ENCODE measurements at regions not wholly inside any gene's neighbourhood (a gene's known extent, or its start where the extent isn't known, plus 50 kb on each side); places are given as distances from the start of the nearest gene placed in this dataset.

DNA sequence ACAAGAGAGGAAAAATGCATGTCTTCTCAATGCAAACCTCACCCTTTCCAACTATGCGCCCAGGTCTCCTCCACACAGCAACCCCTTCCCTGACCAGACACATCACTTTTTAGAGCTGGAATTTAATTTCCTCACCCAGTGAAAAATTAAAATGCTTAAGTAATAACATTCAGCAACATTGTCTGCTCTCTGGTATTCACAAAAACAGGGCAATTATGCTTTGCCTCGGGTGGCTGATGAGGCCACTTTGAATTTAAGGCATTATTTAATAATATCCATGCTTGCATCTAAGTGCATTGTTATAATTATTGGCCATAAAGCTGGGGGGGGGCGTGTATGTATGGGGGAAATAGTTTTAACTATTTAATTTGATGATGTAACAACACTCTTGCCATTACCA is 777.8 kb upstream of the NRSN1 start:
- TF ChIP-seq EZH2 (IDR thresholded peaks at IDR 0.05; ENCODE audit: borderline replicate concordance) (no peak), EZH2phosphoT487 (IDR thresholded peaks at IDR 0.05; ENCODE audit: low read depth, severe bottlenecking, unreplicated experiment) (no peak)
- TF ChIP-seq, protein P1, sequence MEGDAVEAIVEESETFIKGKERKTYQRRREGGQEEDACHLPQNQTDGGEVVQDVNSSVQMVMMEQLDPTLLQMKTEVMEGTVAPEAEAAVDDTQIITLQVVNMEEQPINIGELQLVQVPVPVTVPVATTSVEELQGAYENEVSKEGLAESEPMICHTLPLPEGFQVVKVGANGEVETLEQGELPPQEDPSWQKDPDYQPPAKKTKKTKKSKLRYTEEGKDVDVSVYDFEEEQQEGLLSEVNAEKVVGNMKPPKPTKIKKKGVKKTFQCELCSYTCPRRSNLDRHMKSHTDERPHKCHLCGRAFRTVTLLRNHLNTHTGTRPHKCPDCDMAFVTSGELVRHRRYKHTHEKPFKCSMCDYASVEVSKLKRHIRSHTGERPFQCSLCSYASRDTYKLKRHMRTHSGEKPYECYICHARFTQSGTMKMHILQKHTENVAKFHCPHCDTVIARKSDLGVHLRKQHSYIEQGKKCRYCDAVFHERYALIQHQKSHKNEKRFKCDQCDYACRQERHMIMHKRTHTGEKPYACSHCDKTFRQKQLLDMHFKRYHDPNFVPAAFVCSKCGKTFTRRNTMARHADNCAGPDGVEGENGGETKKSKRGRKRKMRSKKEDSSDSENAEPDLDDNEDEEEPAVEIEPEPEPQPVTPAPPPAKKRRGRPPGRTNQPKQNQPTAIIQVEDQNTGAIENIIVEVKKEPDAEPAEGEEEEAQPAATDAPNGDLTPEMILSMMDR (IDR thresholded peaks at IDR 0.05; ENCODE audit: poor library complexity): no peak
